ENCODE measurements at regions not wholly inside any gene's neighbourhood (a gene's known extent, or its start where the extent isn't known, plus 50 kb on each side); places are given as distances from the start of the nearest gene placed in this dataset.

DNA sequence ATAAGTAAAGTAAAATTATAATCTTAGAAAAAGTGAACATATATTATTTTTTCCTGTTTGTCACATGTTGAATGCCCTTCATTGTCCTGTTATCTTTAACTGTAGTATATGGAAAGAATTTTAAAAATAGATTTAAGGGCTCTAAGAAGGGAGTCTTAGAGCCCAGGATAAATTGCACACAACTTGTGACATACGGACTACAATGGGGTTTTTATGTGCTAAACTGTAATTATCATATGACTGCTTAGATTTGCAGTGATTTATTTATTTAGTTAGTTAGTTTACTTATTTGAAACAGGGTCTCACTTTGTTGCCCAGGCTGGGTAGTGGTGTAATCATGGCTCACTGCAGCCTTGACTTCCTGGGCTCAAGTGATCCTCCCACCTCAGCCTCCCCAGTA lies 187.8 kb upstream of the HMGA2 start:
- no peak overlapping the region for H2AFZ ChIP-seq (ENCODE audit: low read depth)
- H3K4me2 ChIP-seq, result no peak overlapping the region
- H3K27ac ChIP-seq, result no peak overlapping the region
- H3K79me2 ChIP-seq (ENCODE audit: insufficient read depth, low read depth), result no peaks in the 10 kb centered on the region
- H3K9ac ChIP-seq, result no peak overlapping the region
- TF ChIP-seq, protein P1, sequence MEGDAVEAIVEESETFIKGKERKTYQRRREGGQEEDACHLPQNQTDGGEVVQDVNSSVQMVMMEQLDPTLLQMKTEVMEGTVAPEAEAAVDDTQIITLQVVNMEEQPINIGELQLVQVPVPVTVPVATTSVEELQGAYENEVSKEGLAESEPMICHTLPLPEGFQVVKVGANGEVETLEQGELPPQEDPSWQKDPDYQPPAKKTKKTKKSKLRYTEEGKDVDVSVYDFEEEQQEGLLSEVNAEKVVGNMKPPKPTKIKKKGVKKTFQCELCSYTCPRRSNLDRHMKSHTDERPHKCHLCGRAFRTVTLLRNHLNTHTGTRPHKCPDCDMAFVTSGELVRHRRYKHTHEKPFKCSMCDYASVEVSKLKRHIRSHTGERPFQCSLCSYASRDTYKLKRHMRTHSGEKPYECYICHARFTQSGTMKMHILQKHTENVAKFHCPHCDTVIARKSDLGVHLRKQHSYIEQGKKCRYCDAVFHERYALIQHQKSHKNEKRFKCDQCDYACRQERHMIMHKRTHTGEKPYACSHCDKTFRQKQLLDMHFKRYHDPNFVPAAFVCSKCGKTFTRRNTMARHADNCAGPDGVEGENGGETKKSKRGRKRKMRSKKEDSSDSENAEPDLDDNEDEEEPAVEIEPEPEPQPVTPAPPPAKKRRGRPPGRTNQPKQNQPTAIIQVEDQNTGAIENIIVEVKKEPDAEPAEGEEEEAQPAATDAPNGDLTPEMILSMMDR (conservative IDR thresholded peaks at IDR 0.05; ENCODE audit: low read depth, low read length), result no peak
- no peaks in the 10 kb centered on the region for H3K36me3 ChIP-seq (ENCODE audit: insufficient read depth)
- no peaks in the 10 kb centered on the region for H4K20me1 ChIP-seq (ENCODE audit: insufficient read depth)
- no peak overlapping the region for H3K4me3 ChIP-seq (IDR thresholded peaks at IDR 0.05; ENCODE audit: insufficient read depth, low read depth, low read length)
- no peaks in the 10 kb centered on the region for H3K27me3 ChIP-seq (ENCODE audit: insufficient read depth, low read depth)
- no peaks in the 10 kb centered on the region for H3K4me1 ChIP-seq (ENCODE audit: low read depth, poor library complexity, severe bottlenecking)

DNA sequence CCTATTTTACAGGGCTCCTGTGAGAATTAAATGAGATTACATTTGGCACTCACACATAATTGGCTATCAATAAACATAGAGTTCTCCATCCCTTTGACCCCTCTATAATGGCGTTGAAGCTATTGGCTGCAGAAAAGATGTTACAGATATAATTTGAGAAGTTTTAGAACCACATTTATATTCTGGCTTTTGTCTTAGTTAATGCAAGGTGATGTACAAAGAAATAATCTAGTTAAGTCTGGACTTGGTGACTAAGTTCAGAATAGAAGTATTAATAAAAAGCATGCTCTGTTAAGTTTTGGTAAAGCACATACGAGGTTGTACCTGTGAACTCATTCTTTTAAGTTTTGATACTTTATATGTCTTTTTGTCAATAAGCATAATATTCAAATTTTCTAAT lies 187.1 kb upstream of the HMGA2 start:
- Histone ChIP-seq H3K27ac (no peak overlapping the region), H3K4me2 (no peak overlapping the region), H3K79me2 (ENCODE audit: insufficient read depth, low read depth) (no peaks in the 10 kb centered on the region), H3K9ac (no peak overlapping the region), H3K36me3 (ENCODE audit: insufficient read depth) (no peaks in the 10 kb centered on the region), H3K4me3 (IDR thresholded peaks at IDR 0.05; ENCODE audit: insufficient read depth, low read depth, low read length) (no peak overlapping the region), H3K27me3 (ENCODE audit: insufficient read depth, low read depth) (no peaks in the 10 kb centered on the region), H2AFZ (ENCODE audit: low read depth) (no peak overlapping the region), H3K4me1 (ENCODE audit: low read depth, poor library complexity, severe bottlenecking) (no peaks in the 10 kb centered on the region), H4K20me1 (ENCODE audit: insufficient read depth) (no peaks in the 10 kb centered on the region)
- TF ChIP-seq, protein P1 (conservative IDR thresholded peaks at IDR 0.05; ENCODE audit: low read depth, low read length), result no peak

DNA sequence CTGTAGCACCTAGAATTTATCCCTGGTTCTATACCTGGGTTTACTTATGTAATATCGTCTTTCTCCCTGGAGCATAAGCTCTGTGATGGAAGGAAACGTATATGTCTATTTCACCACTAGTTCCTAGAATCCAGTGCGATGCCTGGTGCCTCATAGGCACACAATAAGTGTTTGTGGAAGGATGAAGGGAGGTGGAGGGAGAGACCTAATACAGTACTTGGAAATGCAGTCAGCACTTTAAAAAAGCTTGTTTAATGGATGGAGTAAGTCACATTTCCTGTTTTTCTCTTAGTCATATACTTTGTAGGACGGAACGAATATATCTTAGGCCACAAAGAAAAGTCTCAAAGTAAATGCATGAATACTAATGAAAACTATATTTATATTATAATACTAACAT lies 186.5 kb upstream of the HMGA2 start:
- TF ChIP-seq, protein P1 (conservative IDR thresholded peaks at IDR 0.05; ENCODE audit: low read depth, low read length), result no peak
- no peak overlapping the region for H3K27ac ChIP-seq
- no peak overlapping the region for H3K4me2 ChIP-seq

DNA sequence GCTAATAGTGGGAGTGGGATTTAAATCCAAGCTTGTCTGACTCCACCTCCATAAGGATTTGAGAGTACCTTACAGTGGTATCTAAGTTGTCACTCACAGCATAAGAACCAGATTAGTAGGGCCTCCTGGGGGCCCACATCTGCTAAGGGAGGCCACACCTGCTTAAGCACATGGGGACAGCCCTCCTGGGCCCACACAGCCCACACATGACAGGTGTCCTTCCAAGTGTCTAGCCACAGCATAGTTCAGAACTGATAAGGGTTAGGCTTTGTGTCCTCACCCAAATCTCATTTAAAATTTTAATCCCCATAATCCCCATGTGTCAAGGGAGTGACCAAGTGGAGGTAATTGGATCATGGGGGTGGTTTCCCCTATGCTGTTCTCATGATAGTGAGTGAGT lies 186.0 kb upstream of the HMGA2 start:
- Histone ChIP-seq H3K4me2 (no peak overlapping the region), H3K9ac (no peak overlapping the region)

More for the DNA sequence above, 186.5 kb upstream of the HMGA2 start:
- no peaks in the 10 kb centered on the region for H3K36me3 ChIP-seq (ENCODE audit: insufficient read depth)
- H2AFZ ChIP-seq (ENCODE audit: low read depth), result no peak overlapping the region
- no peaks in the 10 kb centered on the region for H4K20me1 ChIP-seq (ENCODE audit: insufficient read depth)
- H3K4me1 ChIP-seq (ENCODE audit: low read depth, poor library complexity, severe bottlenecking), result no peaks in the 10 kb centered on the region
- no peaks in the 10 kb centered on the region for H3K27me3 ChIP-seq (ENCODE audit: insufficient read depth, low read depth)
- no peak overlapping the region for H3K9ac ChIP-seq
- no peaks in the 10 kb centered on the region for H3K79me2 ChIP-seq (ENCODE audit: insufficient read depth, low read depth)
- no peak overlapping the region for H3K4me3 ChIP-seq (IDR thresholded peaks at IDR 0.05; ENCODE audit: insufficient read depth, low read depth, low read length)

More for the DNA sequence above, 186.0 kb upstream of the HMGA2 start:
- H2AFZ ChIP-seq (ENCODE audit: low read depth), result no peak overlapping the region
- no peaks in the 10 kb centered on the region for H4K20me1 ChIP-seq (ENCODE audit: insufficient read depth)
- H3K36me3 ChIP-seq (ENCODE audit: insufficient read depth), result no peaks in the 10 kb centered on the region
- H3K79me2 ChIP-seq (ENCODE audit: insufficient read depth, low read depth), result no peaks in the 10 kb centered on the region
- H3K27me3 ChIP-seq (ENCODE audit: insufficient read depth, low read depth), result no peaks in the 10 kb centered on the region
- no peak overlapping the region for H3K27ac ChIP-seq
- TF ChIP-seq, protein P1 (conservative IDR thresholded peaks at IDR 0.05; ENCODE audit: low read depth, low read length), result no peak
- no peak overlapping the region for H3K4me3 ChIP-seq (IDR thresholded peaks at IDR 0.05; ENCODE audit: insufficient read depth, low read depth, low read length)
- H3K4me1 ChIP-seq (ENCODE audit: low read depth, poor library complexity, severe bottlenecking), result no peaks in the 10 kb centered on the region

Data from KMS-11 (cell line).